K562 (cell line): ENCODE measurements at regions not wholly inside any gene's neighbourhood (a gene's known extent, or its start where the extent isn't known, plus 50 kb on each side); places are given as distances from the start of the nearest gene placed in this dataset.

ENCODE experiments used
- BCL6 ChIP-seq: fragments of 250-450 bp; sonication (Bioruptor Pico); IDR thresholded peaks from 2 replicates; pipeline ENCODE4 v1.4.0; 2020
- KDM1A ChIP-seq, 2 experiments: fragments of 450-650 bp; IDR thresholded peaks; 2 replicates each; pipeline ENCODE4 v1.6.1; 2016; ENCODE audit warnings: mild to moderate bottlenecking in 2 of 2
- NR0B1 ChIP-seq: fragments of 450-650 bp; IDR thresholded peaks from one replicate; pipeline ENCODE4 v1.6.1; 2018; ENCODE audit warnings: mild to moderate bottlenecking, moderate library complexity; ENCODE audit not compliant: partially characterized antibody
- PHF8 ChIP-seq: fragments of 200-600 bp; sonication (generic); IDR thresholded peaks from 2 replicates; pipeline ENCODE4 v1.6.1; 2012; ENCODE audit warnings: mixed run types, mild to moderate bottlenecking, inconsistent platforms, low read length, moderate library complexity, borderline replicate concordance
- POLR2A ChIP-seq: fragments of 450-650 bp; conservative IDR thresholded peaks from 2 replicates; pipeline ENCODE4 v1.6.1; 2016
- REST ChIP-seq, 2 experiments: fragments of 450-650 bp; formaldehyde crosslinking in 1 of 2; IDR thresholded peaks; 2 replicates each; pipeline versions ENCODE4 v1.4.0 to v1.6.1; 2014 to 2020; ENCODE audit warnings: mild to moderate bottlenecking in 2 of 2, borderline replicate concordance in 1 of 2, low read depth in 1 of 2
- ZNF778 ChIP-seq: fragments of 450-650 bp; formaldehyde crosslinking; IDR thresholded peaks from 2 replicates; pipeline ENCODE4 v1.4.0; 2020; ENCODE audit warnings: mild to moderate bottlenecking, moderate library complexity
- TF ChIP-seq, protein P1 (sequence below), 3 experiments: IDR thresholded peaks in 2 of 3; conservative IDR thresholded peaks in 1 of 3; 2 replicates each; pipeline ENCODE4 v1.5.1; 2011 to 2012; ENCODE audit warnings: low read length in 3 of 3, mild to moderate bottlenecking in 3 of 3, control low read depth in 2 of 3, improper control_type of control experiment in 1 of 3, inconsistent platforms in 1 of 3, low read depth in 1 of 3, mixed read lengths in 1 of 3, moderate library complexity in 1 of 3; ENCODE audit not compliant: insufficient read depth in 2 of 3

DNA sequence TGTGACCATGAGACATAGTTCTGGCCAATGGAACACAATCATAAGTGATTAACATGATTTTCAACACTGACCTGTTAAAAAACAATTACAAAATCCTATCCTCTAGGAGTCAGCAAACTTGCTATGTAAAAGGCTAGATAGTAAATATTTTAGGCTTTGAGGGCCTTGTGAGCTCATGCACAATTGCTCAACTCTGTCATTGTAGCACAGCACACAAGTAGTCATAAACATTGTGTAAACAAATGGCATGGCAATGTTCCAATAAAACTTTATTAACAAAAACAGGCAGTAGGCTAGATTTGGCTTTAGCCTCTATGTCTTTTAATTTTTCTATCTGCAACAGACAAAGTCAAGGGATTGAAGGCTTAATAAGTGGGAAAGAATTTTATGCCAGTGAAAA, 350.7 kb downstream of the C12orf50 start:
- TF ChIP-seq POLR2A (no peak), PHF8 (no peak), BCL6 (CRISPR knock-in tag) (no peak), NR0B1 (no peak), ZNF778 (no peak), REST (IDR thresholded peaks at IDR 0.05; ENCODE audit: borderline replicate concordance) (no peak), REST (CRISPR knock-in tag; IDR thresholded peaks at IDR 0.05; ENCODE audit: low read depth) (no peak), KDM1A (IDR thresholded peaks at IDR 0.05) (no peak)
- TF ChIP-seq, protein P1, sequence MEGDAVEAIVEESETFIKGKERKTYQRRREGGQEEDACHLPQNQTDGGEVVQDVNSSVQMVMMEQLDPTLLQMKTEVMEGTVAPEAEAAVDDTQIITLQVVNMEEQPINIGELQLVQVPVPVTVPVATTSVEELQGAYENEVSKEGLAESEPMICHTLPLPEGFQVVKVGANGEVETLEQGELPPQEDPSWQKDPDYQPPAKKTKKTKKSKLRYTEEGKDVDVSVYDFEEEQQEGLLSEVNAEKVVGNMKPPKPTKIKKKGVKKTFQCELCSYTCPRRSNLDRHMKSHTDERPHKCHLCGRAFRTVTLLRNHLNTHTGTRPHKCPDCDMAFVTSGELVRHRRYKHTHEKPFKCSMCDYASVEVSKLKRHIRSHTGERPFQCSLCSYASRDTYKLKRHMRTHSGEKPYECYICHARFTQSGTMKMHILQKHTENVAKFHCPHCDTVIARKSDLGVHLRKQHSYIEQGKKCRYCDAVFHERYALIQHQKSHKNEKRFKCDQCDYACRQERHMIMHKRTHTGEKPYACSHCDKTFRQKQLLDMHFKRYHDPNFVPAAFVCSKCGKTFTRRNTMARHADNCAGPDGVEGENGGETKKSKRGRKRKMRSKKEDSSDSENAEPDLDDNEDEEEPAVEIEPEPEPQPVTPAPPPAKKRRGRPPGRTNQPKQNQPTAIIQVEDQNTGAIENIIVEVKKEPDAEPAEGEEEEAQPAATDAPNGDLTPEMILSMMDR (IDR thresholded peaks at IDR 0.05 in 2 of 3, conservative IDR thresholded peaks at IDR 0.05 in 1 of 3; ENCODE audit: insufficient read depth in 2 of 3, low read depth in 1 of 3, low read length in 3 of 3), result no peak
